DOHH2 (cell line): ENCODE measurements at regions not wholly inside any gene's neighbourhood (a gene's known extent, or its start where the extent isn't known, plus 50 kb on each side); places are given as distances from the start of the nearest gene placed in this dataset.

Source experiments
- EZH2phosphoT487 ChIP-seq: fragments of 200-600 bp; sonication (generic); IDR thresholded peaks from 2 replicates; pipeline ENCODE4 v1.6.1; 2017; ENCODE audit warnings: borderline replicate concordance, mild to moderate bottlenecking, antibody characterized with exemption, low read length, moderate library complexity, mixed read lengths
- TF ChIP-seq, protein P1 (sequence below): fragments of 200-600 bp; sonication (generic); IDR thresholded peaks from one replicate; pipeline ENCODE4 v1.5.1; 2014; ENCODE audit warnings: antibody characterized with exemption, mild to moderate bottlenecking, low read depth, low read length; ENCODE audit not compliant: poor library complexity, severe bottlenecking

- TF ChIP-seq, protein P1, sequence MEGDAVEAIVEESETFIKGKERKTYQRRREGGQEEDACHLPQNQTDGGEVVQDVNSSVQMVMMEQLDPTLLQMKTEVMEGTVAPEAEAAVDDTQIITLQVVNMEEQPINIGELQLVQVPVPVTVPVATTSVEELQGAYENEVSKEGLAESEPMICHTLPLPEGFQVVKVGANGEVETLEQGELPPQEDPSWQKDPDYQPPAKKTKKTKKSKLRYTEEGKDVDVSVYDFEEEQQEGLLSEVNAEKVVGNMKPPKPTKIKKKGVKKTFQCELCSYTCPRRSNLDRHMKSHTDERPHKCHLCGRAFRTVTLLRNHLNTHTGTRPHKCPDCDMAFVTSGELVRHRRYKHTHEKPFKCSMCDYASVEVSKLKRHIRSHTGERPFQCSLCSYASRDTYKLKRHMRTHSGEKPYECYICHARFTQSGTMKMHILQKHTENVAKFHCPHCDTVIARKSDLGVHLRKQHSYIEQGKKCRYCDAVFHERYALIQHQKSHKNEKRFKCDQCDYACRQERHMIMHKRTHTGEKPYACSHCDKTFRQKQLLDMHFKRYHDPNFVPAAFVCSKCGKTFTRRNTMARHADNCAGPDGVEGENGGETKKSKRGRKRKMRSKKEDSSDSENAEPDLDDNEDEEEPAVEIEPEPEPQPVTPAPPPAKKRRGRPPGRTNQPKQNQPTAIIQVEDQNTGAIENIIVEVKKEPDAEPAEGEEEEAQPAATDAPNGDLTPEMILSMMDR, result no peak
- no peak for TF ChIP-seq EZH2phosphoT487
Measured at GRCh38 chr12:42679466-42679865, 89.9 kb upstream of the PRICKLE1 start.
